OCI-LY7 (cell line): ENCODE measurements at regions not wholly inside any gene's neighbourhood (a gene's known extent, or its start where the extent isn't known, plus 50 kb on each side); places are given as distances from the start of the nearest gene placed in this dataset.

Source experiments
- CTCF ChIP-seq: fragments of 200-600 bp; sonication (generic); conservative IDR thresholded peaks from 2 replicates; pipeline ENCODE4 v1.5.1; 2014; ENCODE audit warnings: mild to moderate bottlenecking, antibody characterized with exemption, low read length, moderate library complexity, mixed read lengths
- EZH2phosphoT487 ChIP-seq: fragments of 200-600 bp; sonication (generic); IDR thresholded peaks from 2 replicates; pipeline ENCODE4 v1.6.1; 2018; ENCODE audit warnings: low read depth, borderline replicate concordance, mild to moderate bottlenecking, mixed run types, antibody characterized with exemption, low read length, moderate library complexity, mixed read lengths

- no peak for TF ChIP-seq CTCF
- no peak for TF ChIP-seq EZH2phosphoT487
Observed at GRCh38 chr2:163008642-163009041, 170.1 kb upstream of the KCNH7 start.
